SHP77 treated with DMSO at 0.1 percent for 48 hours (cell line): ENCODE measurements at regions not wholly inside any gene's neighbourhood (a gene's known extent, or its start where the extent isn't known, plus 50 kb on each side); places are given as distances from the start of the nearest gene placed in this dataset.

ENCODE experiments used
- DNase-seq: peaks from one replicate; lab custom pipeline; 2025; lab: John Stamatoyannopoulos, UW

- no peak for DNase-seq
These were observed 938.5 kb downstream of the FSTL5 start for GRCh38 chr4:161225327-161225726.

- no peak for DNase-seq
These were observed 940.9 kb downstream of the FSTL5 start for GRCh38 chr4:161222889-161223288.

GRCh38 chr4:161208564-161208963 is 955.2 kb downstream of the FSTL5 start:
- peak; percentile 46 for DNase-seq

GRCh38 chr4:161206528-161207080 is 957.2 kb downstream of the FSTL5 start:
- DNase-seq, result no peak

DNA sequence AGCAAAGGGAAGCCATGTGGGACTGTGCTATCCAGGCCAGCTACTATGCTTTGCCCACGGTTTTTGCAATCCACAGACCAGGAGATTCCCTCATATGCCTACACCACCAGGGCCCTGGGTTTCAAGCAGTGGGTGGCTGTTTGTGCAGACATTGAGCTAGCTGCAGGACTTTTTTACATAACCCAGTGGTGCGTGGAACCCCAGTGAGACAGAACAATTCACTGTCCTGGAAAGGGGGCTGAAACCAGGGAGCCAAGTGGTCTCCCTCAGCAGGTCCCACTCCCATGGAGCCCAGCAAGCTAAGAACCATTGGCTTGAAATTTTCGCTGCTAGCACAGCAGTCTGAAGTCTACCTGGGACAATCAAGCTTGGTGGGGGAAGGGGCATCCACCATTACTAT is 959.9 kb downstream of the FSTL5 start:
- no peak for DNase-seq

- DNase-seq, result no peak
These were observed 965.9 kb downstream of the FSTL5 start for GRCh38 chr4:161197912-161198311.

- DNase-seq, result no peak
These were observed 966.3 kb downstream of the FSTL5 start for GRCh38 chr4:161197474-161197873.

- DNase-seq, result no peak
These were observed 974.3 kb downstream of the FSTL5 start for GRCh38 chr4:161189286-161190134.

DNA sequence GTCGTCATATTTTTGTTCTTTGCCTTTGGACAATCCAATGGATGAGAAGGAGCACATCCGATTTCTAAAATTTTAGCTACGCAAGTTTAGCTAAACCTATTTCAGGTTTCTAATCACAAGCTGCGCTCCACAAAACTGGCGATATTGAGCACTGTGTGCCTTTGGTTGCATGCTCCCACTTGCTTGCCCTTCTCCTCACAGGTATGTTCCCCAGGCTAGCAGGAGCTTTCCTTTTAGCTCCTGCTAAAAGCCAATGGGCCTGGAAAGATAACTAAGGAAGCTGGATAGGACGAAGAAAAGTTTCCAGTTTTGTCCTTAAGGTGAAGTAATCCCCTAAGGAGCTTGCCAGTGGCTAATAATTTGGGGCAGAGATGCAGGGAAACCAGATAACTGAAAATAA is 975.2 kb downstream of the FSTL5 start:
- DNase-seq, result no peak

GRCh38 chr4:161187569-161187968 is 976.2 kb downstream of the FSTL5 start:
- no peak for DNase-seq

DNA sequence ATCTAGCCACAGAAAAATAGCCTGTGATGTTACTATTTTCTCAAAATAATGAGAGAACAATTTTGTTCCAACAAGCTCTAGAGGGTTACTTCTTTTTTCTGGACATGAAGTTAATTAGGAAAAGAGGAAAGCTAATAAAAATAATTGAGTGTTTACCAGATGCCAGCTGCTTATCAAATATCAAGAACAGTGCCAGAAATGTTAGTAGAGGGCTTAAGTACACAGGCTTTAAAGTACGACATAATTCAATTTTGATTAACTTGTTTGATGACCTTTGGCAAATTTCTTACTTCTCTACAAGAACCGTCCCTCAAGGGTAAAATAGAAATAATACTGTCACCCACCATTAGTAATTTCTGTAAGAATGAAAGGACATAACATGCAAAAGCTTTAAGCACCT is 977.0 kb downstream of the FSTL5 start:
- no peak for DNase-seq

- no peak for DNase-seq
These were observed 977.8 kb downstream of the FSTL5 start for GRCh38 chr4:161186012-161186411.

- no peak for DNase-seq
These were observed 980.1 kb downstream of the FSTL5 start for GRCh38 chr4:161183729-161184128.

GRCh38 chr4:161182913-161183312 is 980.9 kb downstream of the FSTL5 start:
- no peak for DNase-seq

DNA sequence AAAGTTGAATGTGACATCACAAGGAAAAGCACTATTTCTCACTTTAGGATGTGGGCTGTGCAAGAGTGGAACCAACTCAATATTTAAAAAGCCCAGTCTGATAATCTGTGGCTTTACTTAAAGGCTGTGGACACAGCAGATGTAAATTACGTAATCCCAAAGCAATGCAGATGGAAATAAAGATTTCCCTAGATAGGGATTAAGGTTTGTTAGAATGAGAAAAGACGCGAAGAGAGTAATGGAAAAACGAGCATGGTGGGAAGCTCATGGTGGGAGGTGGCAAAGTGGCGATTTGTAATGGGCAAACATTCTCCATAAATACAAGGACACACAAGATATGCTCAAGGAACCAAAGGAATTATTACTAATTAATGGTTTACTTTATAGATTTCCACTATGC is 985.5 kb downstream of the FSTL5 start:
- DNase-seq, result no peak

DNA sequence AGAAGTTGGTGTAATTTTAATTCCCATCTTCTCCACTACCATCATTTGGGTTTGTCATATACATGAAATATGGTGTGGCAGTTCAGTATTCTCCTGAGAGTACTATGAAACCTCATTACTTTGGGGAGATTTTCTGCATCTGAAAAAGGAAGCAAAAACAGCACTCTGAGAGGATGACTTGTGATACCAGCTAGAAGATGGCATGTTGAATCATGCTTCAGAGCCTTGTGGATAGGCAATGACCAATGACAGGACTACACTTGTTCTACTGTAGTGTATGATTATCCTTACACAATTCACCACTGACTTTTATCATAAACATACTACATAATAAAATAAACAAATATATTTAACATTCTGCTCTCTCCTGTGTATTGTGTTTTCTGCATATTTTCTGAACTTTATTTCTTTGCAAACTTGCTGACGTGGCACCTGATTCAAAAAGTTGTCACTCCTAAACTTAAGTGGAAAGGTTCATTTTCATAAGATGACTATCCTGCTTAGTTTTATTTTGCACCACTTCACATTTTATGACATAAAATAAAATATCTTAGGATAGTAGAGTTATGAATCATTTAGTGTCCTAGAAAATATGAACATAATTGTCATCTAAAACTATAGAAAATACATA is 991.3 kb downstream of the FSTL5 start:
- no peak for DNase-seq

- no peak for DNase-seq
These were observed 996.3 kb downstream of the FSTL5 start for GRCh38 chr4:161167539-161167938.

- no peak for DNase-seq
These were observed 1003.1 kb downstream of the FSTL5 start for GRCh38 chr4:161160718-161161117.

DNA sequence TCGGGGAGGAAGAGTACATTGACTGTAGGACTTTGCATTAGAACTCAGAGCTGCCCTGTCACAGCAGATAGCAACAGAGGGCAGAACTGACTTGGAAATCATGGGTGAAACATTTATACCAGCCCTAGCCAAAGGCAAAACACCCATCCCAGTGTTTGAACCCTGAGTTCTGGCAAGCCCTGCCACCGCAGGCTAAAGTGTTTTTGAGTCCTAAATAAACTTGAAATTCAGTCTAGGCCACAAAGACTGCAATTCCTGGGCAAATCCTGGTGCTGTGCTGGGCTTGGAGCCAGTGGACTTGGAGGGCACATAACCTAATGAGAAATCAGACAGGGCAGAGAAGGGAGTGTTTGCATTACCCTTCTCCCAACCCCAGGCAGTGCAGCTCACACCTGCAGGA is 1015.7 kb downstream of the FSTL5 start:
- no peak for DNase-seq

DNA sequence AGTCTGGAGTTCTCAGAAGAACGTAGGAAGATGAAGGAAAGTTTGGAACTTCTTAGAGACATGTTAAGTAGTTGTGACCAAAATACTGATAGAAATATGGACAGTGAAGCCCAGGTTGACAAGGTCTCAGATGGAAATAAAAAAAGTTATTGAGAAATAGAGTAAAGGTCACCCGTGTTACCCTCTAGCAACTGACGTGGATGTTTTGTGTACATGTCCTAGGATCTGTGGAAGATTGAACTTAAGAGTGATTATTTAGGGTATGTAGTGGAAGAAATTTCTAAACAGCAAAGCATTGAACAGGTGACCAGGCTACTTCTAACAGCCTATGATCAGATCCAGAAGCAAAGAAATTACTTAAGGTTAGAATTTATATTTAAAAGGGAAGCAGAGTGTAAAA is 1020.4 kb downstream of the FSTL5 start:
- no peak for DNase-seq

GRCh38 chr4:161134795-161135194 is 1029.0 kb downstream of the FSTL5 start:
- DNase-seq, result no peak

- no peak for DNase-seq
These were observed 1030.1 kb downstream of the FSTL5 start for GRCh38 chr4:161133586-161134276.
